ENCODE measurements at regions not wholly inside any gene's neighbourhood (a gene's known extent, or its start where the extent isn't known, plus 50 kb on each side); places are given as distances from the start of the nearest gene placed in this dataset.

DNA sequence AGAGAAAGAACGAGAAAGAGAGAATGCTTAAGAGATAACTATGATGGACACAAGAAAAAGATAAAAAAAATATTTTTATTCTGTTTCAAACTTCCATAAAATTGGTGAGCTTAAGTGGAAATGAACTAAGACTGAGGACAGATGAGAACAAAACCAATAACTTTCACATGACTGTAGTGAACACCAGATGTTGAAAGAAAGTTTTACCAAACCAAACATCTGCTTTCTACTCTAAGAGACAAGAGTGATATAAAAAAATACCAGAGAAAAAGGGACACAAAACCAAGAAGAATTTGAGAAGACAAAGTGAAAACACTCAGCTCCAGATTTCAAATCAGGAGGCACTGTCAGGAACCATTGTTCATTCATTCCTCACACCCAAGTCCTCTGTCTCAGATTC is 147.9 kb downstream of the IMPG2 start:
- DNase-seq (ENCODE audit: low spot score) = no peak

DNA sequence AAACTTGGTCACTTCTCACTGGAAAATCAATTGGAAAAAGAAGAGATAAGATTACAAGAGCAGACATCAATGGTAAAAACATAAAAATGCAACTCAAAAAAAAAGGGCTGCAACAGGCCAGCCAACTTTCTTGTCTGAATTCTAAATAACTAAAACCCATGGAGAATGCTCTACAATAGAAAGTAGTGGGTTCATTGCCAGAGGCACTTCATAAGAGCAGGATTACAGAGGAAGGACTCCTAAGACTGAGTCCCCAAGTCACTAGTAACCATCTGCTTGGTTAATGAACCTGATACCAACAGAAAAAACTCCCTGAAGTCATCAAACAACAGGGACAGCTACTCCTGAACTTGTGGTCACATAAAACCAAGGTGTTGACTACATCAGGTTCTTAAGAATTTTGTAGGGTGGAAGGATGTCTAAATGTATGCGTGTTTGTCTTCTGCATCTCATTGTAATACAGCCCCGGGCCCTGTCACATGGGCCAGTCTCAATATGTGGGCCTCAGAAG is 148.6 kb downstream of the IMPG2 start:
- no peak for DNase-seq (ENCODE audit: low spot score)

DNA sequence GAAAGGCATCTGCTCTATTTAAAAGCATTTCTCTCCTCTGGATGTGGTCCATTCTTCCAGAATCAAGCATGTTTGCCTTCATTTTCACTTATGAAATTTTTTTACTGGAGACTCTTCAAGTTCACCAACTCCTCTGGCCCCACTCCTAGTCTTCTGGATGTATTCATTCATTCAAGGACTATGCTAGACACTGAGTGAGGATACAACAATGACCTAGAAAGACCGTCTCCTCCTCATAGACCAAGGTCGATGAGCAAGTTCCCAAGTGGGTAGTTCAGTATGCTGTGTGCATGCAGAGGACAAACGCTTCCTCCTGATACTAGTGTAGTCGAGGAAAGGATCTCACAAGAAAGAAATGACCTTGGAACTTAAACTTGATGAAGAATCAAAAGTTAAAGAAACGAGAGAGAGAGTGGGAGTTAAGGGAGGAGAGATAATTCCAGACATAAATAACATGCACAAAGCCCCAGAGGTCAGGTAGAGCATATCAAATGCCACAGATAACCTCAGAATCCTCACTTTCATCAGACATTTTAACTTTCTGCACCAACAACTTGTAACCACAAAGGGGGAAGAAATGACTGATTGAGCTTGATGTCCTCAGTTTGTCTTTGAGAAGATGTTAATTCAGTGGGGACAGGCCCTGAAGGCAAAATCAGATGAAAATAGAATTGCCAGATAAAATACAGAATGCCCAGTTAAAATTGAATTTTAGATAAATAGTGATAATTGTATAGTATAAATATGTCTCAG is 149.4 kb downstream of the IMPG2 start:
- DNase-seq (ENCODE audit: low spot score) = no peak

- DNase-seq (ENCODE audit: low spot score) = no peak
These were observed 150.2 kb downstream of the IMPG2 start for GRCh38 chr3:101170062-101170771.

DNA sequence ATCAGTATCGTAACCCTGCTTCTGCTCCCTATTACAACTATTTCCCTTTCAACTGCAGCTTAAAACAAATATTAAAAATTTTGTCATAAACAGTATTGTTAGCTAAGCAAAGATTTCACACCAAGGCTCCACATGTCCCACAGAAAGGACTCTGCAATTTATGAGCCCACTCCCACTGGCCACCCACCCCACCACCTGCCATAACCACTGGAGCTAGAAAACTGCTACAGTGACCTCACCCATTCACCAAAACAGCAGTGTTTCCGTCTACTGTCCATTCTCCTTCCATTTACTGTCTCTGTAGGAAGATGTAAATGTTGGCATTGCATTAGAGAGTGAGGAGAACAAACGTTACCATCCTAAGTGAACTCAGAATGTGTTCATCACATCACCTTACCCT is 150.9 kb downstream of the IMPG2 start:
- DNase-seq (ENCODE audit: low spot score) = no peak

GRCh38 chr3:101167376-101167775 is 153.0 kb downstream of the IMPG2 start:
- no peak for DNase-seq (ENCODE audit: low spot score)

- no peak for DNase-seq (ENCODE audit: low spot score)
These were observed 154.2 kb downstream of the IMPG2 start for GRCh38 chr3:101166150-101166549.

GRCh38 chr3:101163554-101163953 is 156.8 kb downstream of the IMPG2 start:
- DNase-seq (ENCODE audit: low spot score) = no peak

DNA sequence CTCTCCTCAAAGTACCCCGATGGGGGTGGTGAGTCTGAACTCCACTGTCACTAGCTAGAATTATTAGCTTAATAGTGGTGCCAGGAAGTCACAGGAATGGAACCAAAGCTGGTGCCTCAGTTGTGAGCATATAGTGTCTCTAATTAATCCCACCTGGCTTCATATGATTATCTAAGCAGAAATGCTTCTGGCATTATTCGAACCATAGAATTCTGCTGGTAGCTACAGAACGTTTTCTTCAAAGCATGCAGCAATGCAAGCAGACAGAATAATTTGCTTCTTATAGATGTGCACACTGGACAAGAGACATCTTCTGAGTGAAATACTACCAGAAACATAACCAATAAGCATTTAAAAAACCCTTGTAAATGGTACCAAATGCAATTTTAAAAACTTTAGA is 160.9 kb downstream of the IMPG2 start:
- no peak for DNase-seq (ENCODE audit: low spot score)

- DNase-seq (ENCODE audit: low spot score) = no peak
These were observed 162.0 kb downstream of the IMPG2 start for GRCh38 chr3:101158374-101158773.

DNA sequence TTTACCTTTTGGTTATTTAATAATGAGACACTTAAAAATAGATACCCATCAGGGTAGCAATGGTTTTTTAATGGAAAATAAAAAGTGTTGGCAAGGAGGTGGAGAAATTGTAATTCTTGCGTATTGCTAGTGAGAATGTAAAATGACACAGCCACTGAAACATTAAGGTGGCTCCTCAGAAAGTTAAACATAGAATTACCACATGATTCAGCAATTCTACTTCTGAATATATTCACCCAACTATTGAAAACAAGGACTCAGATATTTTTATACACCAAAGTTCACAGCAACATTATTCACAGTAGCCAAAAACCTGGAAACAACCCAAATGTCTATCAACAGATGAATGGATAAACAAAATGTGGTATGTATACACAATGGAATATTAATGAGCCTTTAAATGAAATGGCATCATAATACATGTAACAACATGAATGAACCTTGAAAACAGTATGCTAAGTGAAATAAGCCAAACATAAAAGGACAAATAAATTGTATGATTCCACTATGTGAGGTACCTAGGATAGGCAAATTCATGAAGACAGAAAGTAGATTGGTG is 163.5 kb downstream of the IMPG2 start:
- DNase-seq (ENCODE audit: low spot score) = no peak

GRCh38 chr3:101155825-101156224 is 162.6 kb upstream of the ABI3BP start:
- DNase-seq (ENCODE audit: low spot score) = no peak

DNA sequence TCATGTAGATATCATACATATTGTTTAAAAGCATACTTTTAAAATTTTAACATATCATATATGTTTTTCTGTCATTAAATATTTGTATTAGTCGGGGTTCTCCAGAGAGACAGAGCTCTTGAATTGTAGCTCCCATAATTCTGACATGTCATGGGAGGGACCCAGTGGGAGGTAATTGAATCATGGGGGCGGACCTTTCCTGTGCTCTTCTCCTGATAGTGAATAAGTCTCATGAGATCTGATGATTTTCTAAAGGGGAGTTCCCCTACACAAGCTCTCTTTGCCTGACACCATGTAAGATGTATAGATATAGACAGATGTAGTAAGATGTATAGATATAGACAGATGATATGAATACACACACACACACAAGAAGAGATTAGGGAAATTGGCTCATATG is 161.2 kb upstream of the ABI3BP start:
- DNase-seq (ENCODE audit: low spot score) = no peak

DNA sequence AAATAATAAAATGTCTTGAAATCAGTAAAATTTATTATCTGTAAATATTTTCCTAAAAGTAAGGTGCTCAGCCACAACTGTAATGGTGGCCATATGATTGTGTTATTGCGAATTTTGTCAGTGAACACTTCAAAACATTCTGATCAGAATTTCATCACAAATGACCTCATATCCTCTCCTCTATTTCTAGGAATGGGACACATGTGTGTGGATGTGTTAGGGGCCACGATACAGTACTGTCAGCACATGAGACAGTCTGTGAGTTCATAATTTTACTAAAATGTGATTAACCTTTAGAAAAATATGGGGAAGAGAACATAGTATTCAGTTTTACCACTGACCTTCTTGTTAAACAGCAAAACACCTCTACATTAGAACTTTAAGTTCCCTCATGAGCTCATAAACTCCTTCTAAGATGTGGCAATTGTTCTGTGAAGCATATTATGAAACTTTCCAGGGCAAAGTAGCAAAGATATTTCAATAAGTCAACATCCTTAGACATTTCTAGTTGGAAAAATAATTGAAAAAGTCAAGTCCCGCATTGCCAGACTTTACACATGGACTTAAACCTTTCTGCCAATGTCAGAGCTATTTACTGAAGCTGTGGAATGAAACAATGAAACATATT is 158.2 kb upstream of the ABI3BP start:
- no peak for DNase-seq (ENCODE audit: low spot score)

- DNase-seq (ENCODE audit: low spot score) = no peak
These were observed 157.3 kb upstream of the ABI3BP start for GRCh38 chr3:101150504-101150903.

DNA sequence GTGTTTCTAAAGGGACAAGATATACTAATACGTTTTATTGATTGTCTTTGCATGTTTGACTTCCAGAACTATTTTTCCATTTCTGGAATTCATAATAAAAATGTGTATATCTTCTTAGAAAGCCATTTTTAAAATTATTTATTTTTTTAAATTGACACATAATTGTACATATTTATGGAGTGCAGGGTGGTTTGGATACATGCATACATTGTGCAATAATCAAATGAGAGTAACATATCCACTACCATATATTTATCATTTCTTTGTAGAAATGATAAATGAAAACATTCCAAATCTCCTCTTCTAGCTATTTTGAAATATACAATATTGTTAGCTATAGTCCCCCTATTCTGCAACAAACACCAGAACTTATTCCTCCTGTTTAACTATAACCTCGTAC is 156.5 kb upstream of the ABI3BP start:
- no peak for DNase-seq (ENCODE audit: low spot score)

DNA sequence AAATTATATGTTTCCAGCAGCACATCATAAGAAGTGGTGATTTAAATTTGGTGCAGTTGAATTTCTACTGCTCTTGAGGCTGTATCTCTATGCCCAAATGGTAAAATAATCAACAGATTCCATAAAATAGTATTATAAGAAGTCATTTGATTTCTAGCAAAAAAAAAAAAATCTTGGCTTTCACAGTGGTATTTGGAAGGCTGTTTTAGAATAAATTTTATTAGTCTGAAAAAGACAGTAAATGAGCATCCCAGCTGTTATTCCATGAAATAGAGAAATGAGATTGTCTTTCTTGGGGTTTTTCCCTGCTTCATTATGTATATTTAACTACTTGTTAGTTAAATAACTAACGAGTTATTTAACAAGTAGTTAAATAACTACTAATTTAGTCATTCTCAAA is 156.0 kb upstream of the ABI3BP start:
- no peak for DNase-seq (ENCODE audit: low spot score)

DNA sequence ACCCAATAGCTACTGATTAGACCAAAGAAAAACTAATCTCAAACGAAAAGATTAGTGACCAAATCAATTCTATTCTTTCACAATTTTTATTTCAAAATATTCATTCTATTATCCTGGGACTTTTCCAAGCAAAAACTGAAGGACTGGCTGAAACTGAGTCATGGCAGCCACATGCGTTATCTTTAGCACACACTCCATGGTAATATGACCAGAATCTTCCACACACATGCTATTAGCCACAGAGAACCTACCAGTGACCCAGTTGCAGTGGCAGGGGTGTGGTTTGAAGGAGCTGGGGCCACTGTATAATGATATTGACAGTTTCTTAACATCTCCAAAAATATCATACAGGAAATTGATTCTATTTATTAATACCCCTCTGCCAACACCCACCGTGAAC is 154.8 kb upstream of the ABI3BP start:
- DNase-seq (ENCODE audit: low spot score) = no peak

GRCh38 chr3:101146946-101147345 is 153.7 kb upstream of the ABI3BP start:
- DNase-seq (ENCODE audit: low spot score) = no peak

GRCh38 chr3:101144105-101144504 is 150.9 kb upstream of the ABI3BP start:
- DNase-seq (ENCODE audit: low spot score) = no peak

GRCh38 chr3:101143012-101143411 is 149.8 kb upstream of the ABI3BP start:
- DNase-seq (ENCODE audit: low spot score) = no peak

DNA sequence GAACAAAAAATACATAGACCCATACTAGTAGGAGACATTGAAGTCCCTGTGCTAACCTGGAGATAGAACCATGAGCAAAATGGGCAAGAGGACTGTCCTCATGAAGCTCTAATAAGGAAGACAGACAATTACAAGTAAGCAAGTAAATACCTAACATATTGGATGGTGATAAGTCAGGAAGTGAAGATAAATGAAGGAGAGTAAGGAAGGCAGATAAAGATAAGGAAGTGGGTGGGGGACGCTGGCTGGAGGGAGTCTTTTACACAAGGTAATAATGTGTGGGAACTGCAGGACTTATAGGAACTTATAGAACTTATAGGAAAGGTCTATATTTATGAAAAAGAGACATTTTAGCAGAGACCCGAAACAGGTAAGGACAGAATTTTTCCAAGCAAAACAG is 148.9 kb upstream of the ABI3BP start:
- DNase-seq (ENCODE audit: low spot score) = no peak

Measured in HT-29 (cell line).